HG03575 (cell line): ENCODE measurements at regions not wholly inside any gene's neighbourhood (a gene's known extent, or its start where the extent isn't known, plus 50 kb on each side); places are given as distances from the start of the nearest gene placed in this dataset.
"Not testable (repeated sequence)": the region's sequence is repeated elsewhere in the genome, so short reads cannot be mapped to it uniquely, and the experiment has no call there.

Experiments used
- ATAC-seq: cut with Tn5 transposase; IDR thresholded peaks from one replicate; pipeline ENCODE4 v1.9.1; 2021; ENCODE audit not compliant: unreplicated experiment, insufficient number of reproducible peaks, low FRiP score; ENCODE audit errors: extremely low read depth

DNA sequence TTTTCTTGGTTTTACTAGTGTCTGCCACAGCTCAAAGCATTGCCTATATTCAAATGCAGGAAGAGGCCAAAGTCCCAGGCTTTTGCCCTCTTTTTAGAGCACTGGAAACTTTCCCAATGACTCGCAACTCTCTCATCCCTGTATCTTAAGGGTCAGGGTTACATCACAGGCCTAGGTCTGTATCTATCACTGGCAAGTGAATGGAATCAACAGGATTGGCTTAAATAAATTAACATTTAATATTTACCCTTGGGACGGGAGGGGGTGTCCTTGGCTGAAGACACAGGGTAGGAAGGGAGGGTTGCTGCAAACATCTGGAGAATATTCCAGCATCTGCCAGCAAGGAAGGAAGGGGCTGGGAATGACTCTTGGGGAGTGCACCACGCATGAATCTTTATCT, 242.6 kb downstream of the SLC4A3 start:
- no peak for ATAC-seq

GRCh38 chr2:219871351-219871750, 243.9 kb downstream of the SLC4A3 start:
- no peak for ATAC-seq

GRCh38 chr2:219875036-219875435, 247.6 kb downstream of the SLC4A3 start:
- no peak for ATAC-seq

DNA sequence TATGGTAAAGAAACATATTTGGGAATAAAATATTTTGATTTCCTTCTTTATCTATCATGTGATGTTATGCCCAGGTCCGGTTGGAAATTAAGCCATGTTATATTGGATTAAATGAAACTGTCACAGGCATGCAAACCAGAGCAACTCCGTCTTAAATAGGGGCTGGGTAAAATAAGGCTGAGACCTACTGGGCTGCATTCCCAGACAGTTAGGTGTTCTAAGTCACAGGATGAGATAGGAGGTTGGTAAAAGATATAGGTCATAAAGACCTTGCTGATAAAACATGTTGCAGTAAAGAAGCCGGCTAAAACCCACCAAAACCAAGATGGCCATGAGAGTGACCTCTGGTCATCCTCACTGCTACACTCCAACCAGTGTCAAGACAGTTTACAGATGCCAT, 248.6 kb downstream of the SLC4A3 start:
- not testable (repeated sequence) for ATAC-seq

GRCh38 chr2:219876931-219877330, 249.5 kb downstream of the SLC4A3 start:
- ATAC-seq, result no peak

DNA sequence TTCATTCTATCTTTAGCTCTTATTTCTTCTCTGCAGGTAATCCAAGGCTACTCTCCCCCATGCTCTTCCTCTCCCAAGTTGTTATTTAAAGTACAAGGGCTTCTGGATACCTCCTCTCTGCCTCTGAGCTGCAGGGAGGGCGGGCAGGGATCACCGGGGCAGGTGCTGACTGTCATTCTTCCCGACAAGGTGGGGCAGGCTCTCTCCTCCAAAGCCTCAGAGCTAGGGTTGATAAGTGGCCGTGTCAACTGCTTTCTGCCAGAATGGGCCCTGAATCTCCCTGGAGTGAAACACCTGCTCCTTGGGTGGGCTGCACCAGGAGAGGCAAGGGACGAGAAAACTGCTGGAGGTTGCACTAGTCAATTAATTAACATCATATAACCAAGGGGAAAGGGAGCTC, 250.3 kb downstream of the SLC4A3 start:
- ATAC-seq, result no peak

DNA sequence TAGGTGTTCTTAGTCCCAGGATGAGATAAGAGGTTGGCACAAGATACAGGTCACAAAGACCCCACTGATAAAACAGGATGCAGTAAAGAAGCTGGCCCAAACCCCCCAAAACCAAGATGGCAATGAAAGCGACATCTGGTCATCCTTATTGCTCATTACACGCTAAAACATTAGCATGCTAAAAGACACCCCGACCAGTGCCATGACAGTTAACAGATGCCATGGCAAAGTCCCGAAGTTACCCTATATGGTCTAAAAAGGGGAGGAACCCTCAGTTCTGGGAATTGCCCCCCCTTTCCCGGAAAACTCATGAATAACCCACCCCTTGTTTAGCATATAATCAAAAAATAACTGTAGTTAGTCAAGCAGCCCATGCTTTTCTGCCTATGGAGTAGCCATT, 251.1 kb downstream of the SLC4A3 start:
- ATAC-seq, result no peak

GRCh38 chr2:219881851-219882250, 254.4 kb downstream of the SLC4A3 start:
- no peak for ATAC-seq

- ATAC-seq, result no peak
Measured at GRCh38 chr2:219886615-219887014, 259.2 kb downstream of the SLC4A3 start.

DNA sequence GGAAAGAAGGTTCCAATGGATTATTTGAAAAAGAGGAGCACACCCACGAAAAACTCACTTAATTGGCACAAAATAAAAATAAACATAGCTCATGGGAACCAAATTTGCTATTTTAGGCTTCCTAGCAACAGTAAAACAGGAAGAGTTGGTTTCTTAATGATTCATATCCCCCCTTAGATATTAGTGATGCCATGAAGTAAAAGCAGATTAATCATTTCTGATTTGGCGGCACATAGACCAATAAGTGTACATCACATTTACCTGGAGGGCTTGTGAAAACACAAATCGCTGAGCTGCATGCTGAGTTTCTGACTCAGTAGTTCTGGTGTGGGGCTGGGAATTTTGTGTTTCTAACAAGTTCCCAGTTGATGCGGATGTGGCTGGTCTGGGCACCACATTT, 260.4 kb downstream of the SLC4A3 start:
- no peak for ATAC-seq

DNA sequence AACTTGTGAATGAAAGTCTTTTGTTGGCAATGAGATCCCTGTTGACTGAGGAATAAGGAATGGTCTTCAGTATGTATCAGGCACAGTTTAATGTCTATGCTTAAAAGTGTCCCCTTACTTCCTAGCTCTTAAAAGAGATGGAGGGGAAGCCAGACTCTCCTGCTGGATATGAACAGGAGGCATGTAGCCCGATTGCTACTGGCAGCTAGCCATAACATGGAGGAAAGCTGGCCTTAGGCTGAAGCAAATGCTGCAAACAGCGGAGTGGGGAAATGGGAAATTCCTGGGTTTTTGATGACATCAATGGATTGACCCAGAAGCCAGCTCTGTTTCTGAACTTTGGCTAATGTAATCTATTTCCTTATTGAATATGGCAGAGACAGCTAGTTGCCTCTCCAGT, 266.1 kb downstream of the SLC4A3 start:
- ATAC-seq, result no peak

DNA sequence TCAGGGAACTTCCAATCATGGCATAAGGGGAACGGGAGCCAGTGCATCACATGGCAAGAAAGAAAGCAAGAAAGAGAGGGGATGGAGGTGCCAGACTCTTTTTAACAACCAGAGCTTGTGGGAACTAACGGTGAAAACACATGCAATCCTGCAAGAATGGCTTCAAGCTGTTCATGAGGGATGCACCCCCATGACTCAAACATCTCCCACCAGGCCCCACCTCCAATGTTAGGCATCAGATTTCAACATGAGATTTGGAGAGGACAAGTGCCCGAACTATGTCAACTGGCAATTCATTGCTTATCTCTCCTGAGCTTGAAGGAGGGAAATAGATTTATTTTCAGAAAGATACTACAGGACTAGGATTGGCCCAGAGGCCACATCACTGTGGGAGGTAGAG, 270.0 kb downstream of the SLC4A3 start:
- ATAC-seq, result no peak

DNA sequence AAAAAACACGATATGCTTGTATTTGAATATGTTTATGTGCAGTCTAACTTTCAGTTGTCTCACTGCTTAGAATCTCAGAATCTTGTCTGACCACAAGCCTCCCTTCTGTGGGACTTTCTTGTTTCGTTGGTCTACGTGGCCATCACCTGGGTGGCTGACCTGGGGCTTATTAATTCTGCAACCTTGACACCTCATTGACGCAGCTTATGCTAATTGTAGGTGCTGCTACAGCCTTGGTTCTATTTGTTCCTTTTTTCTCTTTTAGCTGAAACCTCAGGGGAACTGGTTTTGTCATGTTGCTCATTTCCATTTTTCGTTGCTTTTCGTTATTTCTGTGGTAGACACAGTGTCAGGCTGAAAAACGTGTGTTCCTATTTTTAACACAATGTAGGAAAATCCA, 273.7 kb downstream of the SLC4A3 start:
- no peak for ATAC-seq

- ATAC-seq, result no peak
Measured at GRCh38 chr2:219902891-219903552, 275.6 kb downstream of the SLC4A3 start.

- no peak for ATAC-seq
Measured at GRCh38 chr2:219905640-219906039, 278.2 kb downstream of the SLC4A3 start.

DNA sequence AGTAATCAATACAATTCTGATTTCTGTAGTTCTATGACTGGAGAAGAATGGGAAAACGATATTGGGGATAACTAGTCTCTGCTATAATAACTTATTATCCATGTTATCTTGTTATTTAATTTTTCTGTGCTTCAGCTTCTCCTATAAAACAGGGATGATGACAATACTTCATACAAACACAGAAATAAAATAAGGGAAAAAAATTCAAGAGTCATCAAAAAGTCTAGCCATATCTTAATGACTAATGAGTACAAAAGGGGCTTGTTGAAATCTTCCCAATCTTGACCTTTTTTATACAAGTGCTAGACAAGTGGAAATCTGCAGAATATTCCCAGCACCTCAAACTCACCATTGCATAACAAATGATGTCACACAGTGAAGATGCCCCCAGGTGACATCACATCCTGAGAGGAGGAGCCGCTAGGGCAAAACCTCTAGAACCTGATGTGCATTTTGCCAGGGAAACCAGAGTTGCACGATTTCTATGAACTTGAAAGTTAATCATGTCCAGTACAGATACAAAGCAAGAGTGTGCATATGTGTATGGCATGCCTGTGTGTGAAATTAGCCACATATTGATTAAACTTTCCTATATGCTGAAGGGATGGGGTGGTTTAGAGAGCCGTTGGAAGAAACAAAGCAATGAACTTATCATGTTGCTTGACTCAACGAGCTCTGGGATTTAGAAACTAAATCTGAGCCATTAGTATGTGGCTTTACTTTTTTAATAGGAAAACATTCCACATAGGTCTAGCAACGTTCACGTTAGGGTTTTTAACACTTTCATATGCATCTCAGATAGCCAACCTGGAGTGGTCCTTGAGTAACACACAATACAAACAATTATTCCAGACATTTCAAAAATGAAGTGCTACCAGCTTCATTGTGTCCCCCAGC, 278.9 kb downstream of the SLC4A3 start:
- no peak for ATAC-seq

- no peak for ATAC-seq
Measured at GRCh38 chr2:219907011-219907365, 279.6 kb downstream of the SLC4A3 start.

- ATAC-seq, result no peak
Measured at GRCh38 chr2:219908538-219908937, 281.1 kb downstream of the SLC4A3 start.

DNA sequence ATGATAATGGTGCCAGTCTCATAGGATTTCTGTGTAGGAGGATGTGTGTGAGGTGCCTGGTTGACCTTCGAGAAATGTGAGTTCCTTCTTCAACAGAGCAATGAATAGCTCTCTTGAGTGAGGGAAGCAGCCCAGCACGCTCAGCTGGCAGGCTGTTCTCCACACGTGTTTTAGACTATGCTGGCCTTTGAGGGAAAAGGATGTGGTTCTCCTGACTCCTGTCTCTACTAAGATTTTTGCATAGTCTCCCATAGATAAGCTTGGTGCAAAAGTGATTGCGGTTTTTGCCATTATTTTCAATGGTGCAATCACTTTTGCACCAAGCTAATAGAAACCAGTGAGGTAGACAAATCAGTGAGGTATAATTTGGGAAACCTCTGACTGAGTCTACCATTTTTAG, 284.1 kb downstream of the SLC4A3 start:
- no peak for ATAC-seq

- ATAC-seq, result no peak
Measured at GRCh38 chr2:219912491-219912921, 285.1 kb downstream of the SLC4A3 start.
